GM21576 (cell line): ENCODE measurements at regions not wholly inside any gene's neighbourhood (a gene's known extent, or its start where the extent isn't known, plus 50 kb on each side); places are given as distances from the start of the nearest gene placed in this dataset.

Source experiments
- ATAC-seq: cut with Tn5 transposase; IDR thresholded peaks from one replicate; pipeline ENCODE4 v1.9.1; 2021; ENCODE audit warnings: mild to moderate bottlenecking, moderate library complexity; ENCODE audit not compliant: unreplicated experiment

- ATAC-seq, result no peak
Observed at GRCh38 chr12:91566328-91567099, 383.9 kb upstream of the DCN start.

DNA sequence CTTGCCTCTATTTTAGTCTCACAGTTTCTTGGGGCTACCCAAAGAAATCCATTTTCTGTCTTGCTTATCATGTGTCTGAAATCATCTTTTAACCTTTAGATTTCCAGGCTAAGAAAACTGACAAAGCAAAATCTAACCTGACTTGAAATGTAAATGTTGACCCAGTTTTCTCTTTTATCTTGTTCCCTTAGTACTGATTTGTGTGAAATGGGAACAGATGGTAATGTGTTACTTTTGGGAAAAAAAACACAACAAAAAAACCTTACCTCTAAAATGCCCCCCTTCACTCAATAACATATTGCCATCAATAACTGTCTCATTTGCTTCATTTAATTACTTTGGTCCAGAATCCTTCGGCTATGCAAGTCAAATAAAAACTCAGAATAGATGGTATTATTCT lies 383.2 kb upstream of the DCN start:
- no peak for ATAC-seq

DNA sequence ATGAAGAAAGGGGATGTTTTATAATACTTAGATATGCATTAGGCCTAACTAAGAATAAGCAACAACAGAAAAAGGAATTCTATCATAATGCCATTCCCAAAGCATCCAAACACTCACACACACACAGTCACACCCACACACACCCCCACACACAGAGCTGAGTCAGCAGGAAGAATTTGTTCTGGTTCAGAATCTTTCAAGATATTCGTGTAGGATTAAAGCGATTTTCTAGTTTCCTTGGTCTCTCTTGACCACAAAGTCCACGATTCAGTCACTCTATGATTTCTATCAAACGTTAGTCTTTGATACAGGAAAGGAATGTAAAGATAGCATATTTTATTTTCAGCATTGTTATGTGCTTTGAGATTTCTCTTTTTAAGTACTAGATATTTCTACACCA lies 382.6 kb upstream of the DCN start:
- ATAC-seq, result no peak

DNA sequence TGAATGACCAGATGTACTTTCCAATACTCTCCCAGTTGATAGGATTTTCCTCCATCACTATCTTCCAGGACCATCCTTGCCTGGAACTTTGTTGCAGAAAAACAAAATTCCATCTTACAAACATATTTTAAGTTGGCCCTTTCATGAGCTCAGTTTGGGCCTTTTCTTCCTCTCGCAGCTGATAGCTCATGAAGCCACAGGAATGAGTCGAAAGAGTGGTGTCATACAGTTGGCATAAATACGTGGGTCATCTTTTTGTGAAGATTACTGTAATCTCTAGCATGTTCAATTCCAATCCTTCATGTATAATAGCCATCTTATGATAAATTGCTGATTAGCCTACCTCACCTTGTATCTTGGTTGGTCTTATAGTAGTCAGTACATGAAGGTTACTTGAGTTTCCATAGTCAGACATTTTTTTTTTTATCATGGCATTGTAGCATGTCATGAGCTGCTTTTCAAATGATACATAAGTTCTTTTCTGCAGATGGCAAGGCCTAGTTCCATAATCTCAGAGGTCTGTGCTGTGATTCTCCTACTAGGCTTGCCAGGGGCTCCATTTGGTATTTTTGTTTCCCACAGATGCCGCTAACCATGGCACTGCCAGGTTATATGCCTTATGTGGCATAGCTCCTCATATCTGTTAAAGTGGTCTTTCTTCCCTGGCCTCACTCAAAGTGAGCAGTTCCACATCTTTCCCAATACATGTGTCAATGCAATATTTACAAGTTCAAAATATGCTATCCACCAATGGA lies 380.6 kb upstream of the DCN start:
- ATAC-seq, result no peak

- no peak for ATAC-seq
Observed at GRCh38 chr12:91562476-91562875, 379.9 kb upstream of the DCN start.

DNA sequence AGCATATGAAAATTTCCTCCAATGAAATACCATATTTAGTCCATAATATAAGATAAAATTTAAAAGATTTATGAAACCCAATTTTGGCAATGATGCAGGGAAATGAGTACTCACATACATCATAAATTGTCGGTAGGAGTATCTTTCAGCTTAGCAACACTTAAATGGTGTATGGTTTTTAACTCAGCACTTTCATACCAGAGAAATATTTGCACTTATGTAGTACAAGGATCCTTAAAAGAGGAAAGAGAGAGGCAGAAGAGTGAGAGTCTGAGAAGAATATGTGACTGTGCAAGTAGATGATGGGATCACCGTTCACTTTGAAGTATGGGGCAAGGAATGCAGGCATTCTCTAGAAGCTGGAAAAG lies 379.3 kb upstream of the DCN start:
- ATAC-seq, result no peak

- no peak for ATAC-seq
Observed at GRCh38 chr12:91561301-91561957, 378.8 kb upstream of the DCN start.

GRCh38 chr12:91556909-91557308 lies 374.3 kb upstream of the DCN start:
- ATAC-seq, result no peak

- ATAC-seq, result no peak
Observed at GRCh38 chr12:91555436-91556415, 373.1 kb upstream of the DCN start.

DNA sequence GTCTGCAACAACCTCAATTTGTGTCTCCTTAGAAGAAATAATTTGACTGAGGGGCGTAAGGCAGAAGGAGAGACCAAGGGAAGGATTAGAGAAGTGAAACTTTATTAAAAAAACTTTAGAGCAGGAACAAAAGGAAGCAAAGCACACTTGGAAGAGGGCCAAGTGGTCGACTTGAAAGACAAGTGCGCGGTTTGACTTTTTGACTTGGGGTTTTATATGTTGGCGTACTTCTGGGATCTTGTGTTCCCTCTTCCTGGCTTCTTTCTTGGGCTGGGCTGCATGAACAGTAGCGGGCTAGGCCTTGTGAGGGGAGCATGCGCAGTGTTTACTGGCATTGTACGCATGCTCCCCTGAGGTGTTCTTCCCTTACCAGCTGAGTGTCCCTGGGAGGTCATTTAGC lies 369.3 kb upstream of the DCN start:
- ATAC-seq, result no peak

- ATAC-seq, result no peak
Observed at GRCh38 chr12:91551242-91551641, 368.6 kb upstream of the DCN start.

DNA sequence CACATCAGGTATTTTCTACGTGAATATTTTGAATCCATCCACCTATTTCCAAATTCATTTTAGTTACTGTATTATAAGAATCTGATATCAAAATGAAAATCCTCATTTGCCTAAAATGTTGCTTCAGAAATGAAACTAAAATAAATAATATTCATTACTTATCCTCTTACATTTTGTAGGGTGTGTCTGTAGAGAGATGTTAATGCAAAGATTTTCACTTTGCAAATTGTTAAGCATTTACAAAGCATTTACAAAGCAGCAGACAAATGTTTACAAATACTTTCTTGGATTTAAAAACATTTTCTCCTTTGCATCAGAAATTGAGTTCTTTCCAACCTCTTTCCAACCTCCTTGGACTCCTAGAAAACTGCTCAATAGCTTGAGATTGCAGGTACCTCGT lies 360.0 kb upstream of the DCN start:
- no peak for ATAC-seq

DNA sequence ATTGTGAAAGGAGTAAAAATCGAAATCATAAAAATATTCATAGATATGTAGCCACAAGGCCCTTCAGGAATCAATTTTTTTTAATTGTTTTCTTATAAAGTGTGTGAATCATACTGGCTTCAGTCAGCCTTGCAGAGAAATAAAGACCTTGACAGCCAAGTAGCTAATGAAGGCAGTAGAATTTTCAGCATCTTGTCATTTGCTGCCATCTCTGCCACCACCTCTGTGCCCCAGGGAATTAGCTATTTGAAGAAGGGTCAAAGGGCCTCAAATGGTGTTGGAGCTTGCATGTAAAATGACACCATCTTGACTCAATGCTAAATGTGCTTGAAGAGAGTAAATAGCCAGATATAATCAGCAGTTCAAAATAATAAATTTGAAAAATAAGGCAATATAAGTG lies 359.4 kb upstream of the DCN start:
- no peak for ATAC-seq

DNA sequence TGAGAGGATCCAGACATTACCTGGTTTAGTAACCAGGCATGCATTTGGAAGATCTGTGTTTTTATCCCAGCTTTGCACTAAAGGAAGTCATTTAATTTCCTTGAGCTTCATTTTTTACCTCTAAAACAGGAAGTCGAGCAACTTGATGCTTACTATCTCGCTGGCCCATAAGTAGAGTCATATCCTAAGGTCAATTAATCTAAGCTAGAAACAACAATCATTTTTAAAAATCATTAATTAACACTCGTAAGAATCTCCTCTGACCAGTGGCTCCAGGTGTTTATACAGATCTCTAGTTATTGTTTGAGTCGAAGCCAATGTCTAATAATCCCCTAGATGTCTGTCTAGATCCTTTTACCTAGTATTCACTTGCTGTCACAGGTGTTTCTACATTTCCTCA lies 355.8 kb upstream of the DCN start:
- no peak for ATAC-seq

GRCh38 chr12:91533366-91533765 lies 350.7 kb upstream of the DCN start:
- ATAC-seq, result no peak

- ATAC-seq, result no peak
Observed at GRCh38 chr12:91529829-91530228, 347.2 kb upstream of the DCN start.

DNA sequence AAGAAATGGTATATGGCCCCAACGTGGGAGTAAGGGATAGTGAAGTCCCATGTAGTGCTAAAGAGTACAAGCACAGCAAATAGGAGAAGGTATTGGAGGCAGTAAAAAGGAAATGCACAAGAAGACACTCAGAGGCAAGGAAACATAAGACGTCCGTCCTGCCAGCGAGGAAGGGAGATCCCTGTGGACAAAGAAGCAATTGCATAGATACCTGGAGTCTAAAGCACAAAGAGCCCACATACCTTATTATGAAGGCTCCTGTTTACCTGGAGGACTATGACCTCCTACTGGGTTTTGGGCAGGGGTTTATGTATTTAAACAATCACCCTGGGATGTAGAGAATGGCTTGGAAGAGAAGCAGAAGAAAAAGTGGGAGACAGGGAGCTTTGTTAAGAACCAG lies 341.2 kb upstream of the DCN start:
- no peak for ATAC-seq

GRCh38 chr12:91516695-91517047 lies 334.1 kb upstream of the DCN start:
- no peak for ATAC-seq

- no peak for ATAC-seq
Observed at GRCh38 chr12:91515944-91516694, 333.5 kb upstream of the DCN start.

DNA sequence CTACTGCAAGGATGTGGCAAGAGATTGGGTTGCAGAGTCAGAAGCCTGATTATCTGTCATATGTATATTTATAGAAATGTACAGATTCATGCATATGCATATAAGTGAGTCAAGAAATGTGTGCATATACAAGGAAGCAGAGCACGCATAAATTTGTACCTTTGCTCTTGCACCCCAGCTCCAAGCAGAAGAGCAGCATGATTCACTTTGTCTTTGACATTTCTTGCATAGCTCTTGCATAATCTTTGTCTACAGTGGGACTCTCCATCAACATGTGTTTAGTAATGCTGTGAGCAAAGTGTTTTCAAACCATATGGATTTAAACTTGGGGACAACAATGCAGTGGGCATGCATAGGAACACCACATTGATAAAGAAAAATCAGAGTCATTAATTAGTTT lies 330.7 kb upstream of the DCN start:
- no peak for ATAC-seq
